HG03280 (cell line): ENCODE measurements at regions not wholly inside any gene's neighbourhood (a gene's known extent, or its start where the extent isn't known, plus 50 kb on each side); places are given as distances from the start of the nearest gene placed in this dataset.

ENCODE experiments used
- ATAC-seq: cut with Tn5 transposase; IDR thresholded peaks from one replicate; pipeline ENCODE4 v1.9.1; 2021; ENCODE audit warnings: mild to moderate bottlenecking, moderate library complexity; ENCODE audit not compliant: unreplicated experiment

DNA sequence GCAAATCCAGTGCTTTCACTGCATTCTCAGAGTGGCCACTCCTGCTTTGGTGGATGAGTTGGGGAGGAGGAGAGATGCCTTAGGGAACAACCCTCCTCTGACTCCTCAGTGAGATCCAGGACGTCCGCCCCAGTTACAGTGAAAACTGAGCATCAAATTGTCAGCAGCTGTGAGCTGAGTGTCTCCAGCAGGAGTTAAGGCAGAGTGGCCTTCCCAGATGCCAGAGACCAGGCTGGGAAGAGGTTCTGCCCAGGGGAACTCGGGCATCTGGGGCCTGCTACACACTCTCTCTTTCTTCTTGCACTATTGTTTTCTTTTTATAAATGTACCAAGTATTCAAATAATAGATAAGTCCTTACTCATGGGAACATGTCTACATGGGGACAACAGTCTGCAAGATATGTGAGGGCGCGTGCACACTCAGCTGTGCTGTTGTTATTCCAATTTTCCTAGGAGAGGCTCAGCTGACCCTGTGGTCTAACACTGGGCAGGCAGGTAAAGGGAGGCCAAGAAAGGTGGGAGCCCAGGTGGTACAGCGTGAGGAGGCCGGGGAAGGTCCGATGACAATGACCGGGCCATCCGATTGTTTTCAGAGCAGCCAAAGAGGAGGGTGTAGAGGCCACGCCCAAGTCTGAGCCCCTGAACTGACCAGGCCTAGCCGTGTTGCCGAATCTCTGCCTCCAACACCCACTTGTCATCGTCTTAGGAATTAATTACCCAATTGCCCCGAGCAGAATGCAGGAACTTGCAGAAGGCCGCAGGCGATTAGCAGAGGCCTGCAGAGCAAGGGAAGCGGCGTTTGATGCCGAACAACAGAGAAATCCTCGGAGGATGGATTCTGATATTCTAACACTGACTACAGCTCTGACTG, 166.9 kb downstream of the ANAPC1 start:
- no peak for ATAC-seq
